ENCODE measurements at regions not wholly inside any gene's neighbourhood (a gene's known extent, or its start where the extent isn't known, plus 50 kb on each side); places are given as distances from the start of the nearest gene placed in this dataset.

- peaks cover 5% of the 10 kb centered on the region; the same call in 1 of the 2 replicates for H3K9me3 ChIP-seq (ENCODE audit: insufficient read depth, low read depth, low read length)
- H3K27ac ChIP-seq (ENCODE audit: low read length), result no peak overlapping the region
- H3K4me1 ChIP-seq (ENCODE audit: insufficient read depth, low read length), result no peaks in the 10 kb centered on the region
- no peaks in the 10 kb centered on the region for H3K36me3 ChIP-seq (ENCODE audit: insufficient read depth, low read depth, low read length)
- H3K27me3 ChIP-seq (ENCODE audit: insufficient read depth, low read length), result no peaks in the 10 kb centered on the region
- no peak overlapping the region for H3K4me3 ChIP-seq (ENCODE audit: low read length)
- H3K9ac ChIP-seq (ENCODE audit: low read depth, low read length), result no peak overlapping the region
Measured at GRCh38 chr17:69857412-69857835, 217.6 kb upstream of the KCNJ16 start.

- no peak overlapping the region for H3K4me3 ChIP-seq (ENCODE audit: low read length)
- H3K36me3 ChIP-seq (ENCODE audit: insufficient read depth, low read depth, low read length), result no peaks in the 10 kb centered on the region
- H3K9me3 ChIP-seq (ENCODE audit: insufficient read depth, low read depth, low read length), result peaks cover 5% of the 10 kb centered on the region; the same call in 1 of the 2 replicates
- H3K27me3 ChIP-seq (ENCODE audit: insufficient read depth, low read length), result no peaks in the 10 kb centered on the region
- H3K4me1 ChIP-seq (ENCODE audit: insufficient read depth, low read length), result no peaks in the 10 kb centered on the region
- H3K9ac ChIP-seq (ENCODE audit: low read depth, low read length), result no peak overlapping the region
- H3K27ac ChIP-seq (ENCODE audit: low read length), result no peak overlapping the region
Measured at GRCh38 chr17:69858460-69858859, 216.6 kb upstream of the KCNJ16 start.

- no peaks in the 10 kb centered on the region for H3K27me3 ChIP-seq (ENCODE audit: insufficient read depth, low read length)
- no peaks in the 10 kb centered on the region for H3K4me1 ChIP-seq (ENCODE audit: insufficient read depth, low read length)
- peaks cover 5% of the 10 kb centered on the region; the same call in 1 of the 2 replicates for H3K9me3 ChIP-seq (ENCODE audit: insufficient read depth, low read depth, low read length)
- H3K4me3 ChIP-seq (ENCODE audit: low read length), result no peak overlapping the region
- H3K9ac ChIP-seq (ENCODE audit: low read depth, low read length), result no peak overlapping the region
- no peak overlapping the region for H3K27ac ChIP-seq (ENCODE audit: low read length)
- no peaks in the 10 kb centered on the region for H3K36me3 ChIP-seq (ENCODE audit: insufficient read depth, low read depth, low read length)
Measured at GRCh38 chr17:69860142-69860680, 214.8 kb upstream of the KCNJ16 start.

- no peaks in the 10 kb centered on the region for H3K36me3 ChIP-seq (ENCODE audit: insufficient read depth, low read depth, low read length)
- no peaks in the 10 kb centered on the region; the same call in 1 of the 2 replicates for H3K4me1 ChIP-seq (ENCODE audit: insufficient read depth, low read length)
- no peak overlapping the region for H3K9ac ChIP-seq (ENCODE audit: low read depth, low read length)
- H3K9me3 ChIP-seq (ENCODE audit: insufficient read depth, low read depth, low read length), result no peaks in the 10 kb centered on the region
- no peak overlapping the region for H3K27ac ChIP-seq (ENCODE audit: low read length)
- H3K27me3 ChIP-seq (ENCODE audit: insufficient read depth, low read length), result no peaks in the 10 kb centered on the region
- H3K4me3 ChIP-seq (ENCODE audit: low read length), result no peak overlapping the region
Measured at GRCh38 chr17:69864462-69864861, 210.6 kb upstream of the KCNJ16 start.

GRCh38 chr17:69869667-69870066, 205.4 kb upstream of the KCNJ16 start:
- Histone ChIP-seq H3K9me3 (ENCODE audit: insufficient read depth, low read depth, low read length) (no peaks in the 10 kb centered on the region), H3K4me3 (ENCODE audit: low read length) (no peak overlapping the region), H3K36me3 (ENCODE audit: insufficient read depth, low read depth, low read length) (no peaks in the 10 kb centered on the region), H3K4me1 (ENCODE audit: insufficient read depth, low read length) (peaks cover 21% of the 10 kb centered on the region), H3K27ac (ENCODE audit: low read length) (no peak overlapping the region), H3K27me3 (ENCODE audit: insufficient read depth, low read length) (no peaks in the 10 kb centered on the region), H3K9ac (ENCODE audit: low read depth, low read length) (no peak overlapping the region)

- H3K27ac ChIP-seq (ENCODE audit: low read length), result no peak overlapping the region
- peaks cover 21% of the 10 kb centered on the region for H3K4me1 ChIP-seq (ENCODE audit: insufficient read depth, low read length)
- H3K4me3 ChIP-seq (ENCODE audit: low read length), result no peak overlapping the region
- no peak overlapping the region for H3K9ac ChIP-seq (ENCODE audit: low read depth, low read length)
- H3K9me3 ChIP-seq (ENCODE audit: insufficient read depth, low read depth, low read length), result no peaks in the 10 kb centered on the region
- no peaks in the 10 kb centered on the region for H3K27me3 ChIP-seq (ENCODE audit: insufficient read depth, low read length)
- no peaks in the 10 kb centered on the region for H3K36me3 ChIP-seq (ENCODE audit: insufficient read depth, low read depth, low read length)
Measured at GRCh38 chr17:69870091-69870530, 204.9 kb upstream of the KCNJ16 start.

- peaks cover 21% of the 10 kb centered on the region for H3K4me1 ChIP-seq (ENCODE audit: insufficient read depth, low read length)
- H3K36me3 ChIP-seq (ENCODE audit: insufficient read depth, low read depth, low read length), result no peaks in the 10 kb centered on the region
- H3K9ac ChIP-seq (ENCODE audit: low read depth, low read length), result no peak overlapping the region
- no peaks in the 10 kb centered on the region for H3K27me3 ChIP-seq (ENCODE audit: insufficient read depth, low read length)
- H3K9me3 ChIP-seq (ENCODE audit: insufficient read depth, low read depth, low read length), result no peaks in the 10 kb centered on the region
- no peak overlapping the region for H3K4me3 ChIP-seq (ENCODE audit: low read length)
- no peak overlapping the region for H3K27ac ChIP-seq (ENCODE audit: low read length)
Measured at GRCh38 chr17:69870751-69871199, 204.2 kb upstream of the KCNJ16 start.

- Histone ChIP-seq H3K27me3 (ENCODE audit: insufficient read depth, low read length) (no peaks in the 10 kb centered on the region), H3K36me3 (ENCODE audit: insufficient read depth, low read depth, low read length) (no peaks in the 10 kb centered on the region), H3K27ac (ENCODE audit: low read length) (no peak overlapping the region), H3K9me3 (ENCODE audit: insufficient read depth, low read depth, low read length) (no peaks in the 10 kb centered on the region), H3K4me3 (ENCODE audit: low read length) (no peak overlapping the region), H3K4me1 (ENCODE audit: insufficient read depth, low read length) (peaks cover 21% of the 10 kb centered on the region), H3K9ac (ENCODE audit: low read depth, low read length) (no peak overlapping the region)
Measured at GRCh38 chr17:69871318-69871717, 203.7 kb upstream of the KCNJ16 start.

GRCh38 chr17:69872675-69873262, 202.3 kb upstream of the KCNJ16 start:
- Histone ChIP-seq H3K4me3 (ENCODE audit: low read length) (no peak overlapping the region), H3K27ac (ENCODE audit: low read length) (no peak overlapping the region), H3K9ac (ENCODE audit: low read depth, low read length) (no peak overlapping the region), H3K9me3 (ENCODE audit: insufficient read depth, low read depth, low read length) (no peaks in the 10 kb centered on the region), H3K27me3 (ENCODE audit: insufficient read depth, low read length) (no peaks in the 10 kb centered on the region), H3K36me3 (ENCODE audit: insufficient read depth, low read depth, low read length) (no peaks in the 10 kb centered on the region), H3K4me1 (ENCODE audit: insufficient read depth, low read length) (peaks cover 21% of the 10 kb centered on the region)

- H3K27ac ChIP-seq (ENCODE audit: low read length), result no peak overlapping the region
- H3K4me1 ChIP-seq (ENCODE audit: insufficient read depth, low read length), result peaks cover 21% of the 10 kb centered on the region
- no peaks in the 10 kb centered on the region for H3K27me3 ChIP-seq (ENCODE audit: insufficient read depth, low read length)
- no peak overlapping the region for H3K9ac ChIP-seq (ENCODE audit: low read depth, low read length)
- H3K9me3 ChIP-seq (ENCODE audit: insufficient read depth, low read depth, low read length), result no peaks in the 10 kb centered on the region
- no peaks in the 10 kb centered on the region for H3K36me3 ChIP-seq (ENCODE audit: insufficient read depth, low read depth, low read length)
- no peak overlapping the region for H3K4me3 ChIP-seq (ENCODE audit: low read length)
Measured at GRCh38 chr17:69874175-69874670, 200.8 kb upstream of the KCNJ16 start.

GRCh38 chr17:69876757-69877156, 198.3 kb upstream of the KCNJ16 start:
- no peaks in the 10 kb centered on the region for H3K36me3 ChIP-seq (ENCODE audit: insufficient read depth, low read depth, low read length)
- H3K27me3 ChIP-seq (ENCODE audit: insufficient read depth, low read length), result no peaks in the 10 kb centered on the region
- peaks cover under 1% of the 10 kb centered on the region for H3K4me1 ChIP-seq (ENCODE audit: insufficient read depth, low read length)
- no peak overlapping the region for H3K4me3 ChIP-seq (ENCODE audit: low read length)
- H3K9me3 ChIP-seq (ENCODE audit: insufficient read depth, low read depth, low read length), result no peaks in the 10 kb centered on the region
- H3K27ac ChIP-seq (ENCODE audit: low read length), result no peak overlapping the region
- no peak overlapping the region for H3K9ac ChIP-seq (ENCODE audit: low read depth, low read length)

- Histone ChIP-seq H3K27ac (ENCODE audit: low read length) (no peak overlapping the region), H3K4me1 (ENCODE audit: insufficient read depth, low read length) (no peaks in the 10 kb centered on the region; the same call in 1 of the 2 replicates), H3K27me3 (ENCODE audit: insufficient read depth, low read length) (no peaks in the 10 kb centered on the region), H3K36me3 (ENCODE audit: insufficient read depth, low read depth, low read length) (no peaks in the 10 kb centered on the region), H3K9me3 (ENCODE audit: insufficient read depth, low read depth, low read length) (no peaks in the 10 kb centered on the region), H3K4me3 (ENCODE audit: low read length) (no peak overlapping the region), H3K9ac (ENCODE audit: low read depth, low read length) (no peak overlapping the region)
Measured at GRCh38 chr17:69878661-69879060, 196.4 kb upstream of the KCNJ16 start.
